ENCODE measurements at regions not wholly inside any gene's neighbourhood (a gene's known extent, or its start where the extent isn't known, plus 50 kb on each side); places are given as distances from the start of the nearest gene placed in this dataset.
"Not testable (repeated sequence)": the region's sequence is repeated elsewhere in the genome, so short reads cannot be mapped to it uniquely, and the experiment has no call there.

DNA sequence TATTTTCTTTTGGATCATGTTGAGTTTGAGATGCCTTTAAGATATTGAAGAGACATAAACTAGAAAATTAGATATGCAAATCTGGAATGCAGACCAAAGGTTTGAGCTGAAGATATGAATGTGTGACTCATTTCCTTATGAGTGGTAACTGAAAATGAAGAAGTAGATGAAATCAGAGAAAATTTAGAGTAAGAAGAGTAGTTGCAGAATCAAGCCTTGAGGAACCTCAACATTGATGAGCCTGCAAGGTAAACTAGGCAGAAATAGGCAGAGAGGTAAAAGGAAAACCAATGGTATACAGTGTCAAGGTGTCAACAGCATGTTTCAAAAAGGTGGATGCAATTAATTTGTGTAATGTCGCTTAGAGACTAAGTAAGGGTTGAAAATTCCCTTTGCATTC lies 142.8 kb downstream of the MOSPD2 start:
- ATAC-seq, result no peak
- H3K4me1 ChIP-seq, result no peaks in the 10 kb centered on the region
- no peak for TF ChIP-seq POLR2A (IDR thresholded peaks at IDR 0.05)
- no peak overlapping the region for H3K4me3 ChIP-seq
- in situ Hi-C loops (cut with MboI; ENCODE audit: low sequenced_read_pairs in 4 of 4), result no loop called here
- no peak for DNase-seq
- no peaks in the 10 kb centered on the region for H3K27me3 ChIP-seq
- no peaks in the 10 kb centered on the region for H3K36me3 ChIP-seq
- no peaks in the 10 kb centered on the region for H3K9me3 ChIP-seq
- intact Hi-C loops (cut with DNase I; ENCODE audit: low total_unique reads), result no loop called here
- no peak overlapping the region for H3K27ac ChIP-seq

DNA sequence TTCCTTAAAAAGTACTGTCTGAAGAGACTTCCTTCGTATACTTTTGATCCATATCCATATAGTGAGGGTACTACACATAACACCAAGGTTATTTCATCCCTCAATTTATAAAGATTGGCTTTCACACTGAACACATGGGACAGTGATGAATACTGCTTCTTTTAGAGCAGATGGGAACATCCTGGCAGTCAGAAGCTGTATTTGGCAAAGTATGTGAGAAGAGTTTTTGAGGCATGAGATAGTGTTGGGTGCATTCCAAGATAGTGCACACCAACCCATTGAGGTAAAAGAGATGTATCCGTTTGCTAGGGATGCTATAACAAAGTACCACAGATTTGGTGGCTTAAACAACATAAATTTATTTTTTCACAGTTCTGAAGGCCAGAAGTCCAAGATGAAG lies 141.1 kb downstream of the MOSPD2 start:
- intact Hi-C loops (cut with DNase I; ENCODE audit: low total_unique reads) (no loop called here), in situ Hi-C loops (cut with MboI; ENCODE audit: low sequenced_read_pairs in 4 of 4) (no loop called here)
- ATAC-seq (no peak), DNase-seq (no peak)
- H3K27me3 ChIP-seq, result no peaks in the 10 kb centered on the region
- no peaks in the 10 kb centered on the region for H3K36me3 ChIP-seq
- no peak overlapping the region for H3K4me3 ChIP-seq
- H3K4me1 ChIP-seq, result no peaks in the 10 kb centered on the region
- no peaks in the 10 kb centered on the region for H3K9me3 ChIP-seq
- H3K27ac ChIP-seq, result no peak overlapping the region
- TF ChIP-seq, protein P1, sequence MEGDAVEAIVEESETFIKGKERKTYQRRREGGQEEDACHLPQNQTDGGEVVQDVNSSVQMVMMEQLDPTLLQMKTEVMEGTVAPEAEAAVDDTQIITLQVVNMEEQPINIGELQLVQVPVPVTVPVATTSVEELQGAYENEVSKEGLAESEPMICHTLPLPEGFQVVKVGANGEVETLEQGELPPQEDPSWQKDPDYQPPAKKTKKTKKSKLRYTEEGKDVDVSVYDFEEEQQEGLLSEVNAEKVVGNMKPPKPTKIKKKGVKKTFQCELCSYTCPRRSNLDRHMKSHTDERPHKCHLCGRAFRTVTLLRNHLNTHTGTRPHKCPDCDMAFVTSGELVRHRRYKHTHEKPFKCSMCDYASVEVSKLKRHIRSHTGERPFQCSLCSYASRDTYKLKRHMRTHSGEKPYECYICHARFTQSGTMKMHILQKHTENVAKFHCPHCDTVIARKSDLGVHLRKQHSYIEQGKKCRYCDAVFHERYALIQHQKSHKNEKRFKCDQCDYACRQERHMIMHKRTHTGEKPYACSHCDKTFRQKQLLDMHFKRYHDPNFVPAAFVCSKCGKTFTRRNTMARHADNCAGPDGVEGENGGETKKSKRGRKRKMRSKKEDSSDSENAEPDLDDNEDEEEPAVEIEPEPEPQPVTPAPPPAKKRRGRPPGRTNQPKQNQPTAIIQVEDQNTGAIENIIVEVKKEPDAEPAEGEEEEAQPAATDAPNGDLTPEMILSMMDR (IDR thresholded peaks at IDR 0.05 in 4 of 5, conservative IDR thresholded peaks at IDR 0.05 in 1 of 5), result no peak
- TF ChIP-seq POLR2A (IDR thresholded peaks at IDR 0.05), result no peak

DNA sequence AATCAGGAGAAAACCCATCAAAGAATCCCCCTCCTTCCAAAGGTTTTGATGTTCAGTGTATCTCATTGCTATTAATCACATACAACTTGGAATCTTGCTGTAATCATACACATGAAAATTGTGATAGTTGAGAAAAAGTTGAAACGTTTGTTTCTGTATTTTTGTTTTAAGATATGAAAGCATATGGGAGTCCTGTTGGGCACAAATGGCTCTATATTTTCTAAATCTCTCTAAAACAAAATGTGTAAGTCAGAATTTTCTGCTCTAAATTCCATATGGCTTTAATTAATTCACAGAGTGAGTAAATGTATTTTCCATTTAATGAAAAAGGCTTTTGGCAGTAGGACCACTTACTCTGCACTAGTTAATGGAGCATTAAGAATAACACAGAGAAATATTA lies 140.2 kb downstream of the MOSPD2 start:
- no peak for ATAC-seq
- no peak for TF ChIP-seq POLR2A (IDR thresholded peaks at IDR 0.05)
- TF ChIP-seq, protein P1 (IDR thresholded peaks at IDR 0.05 in 4 of 5, conservative IDR thresholded peaks at IDR 0.05 in 1 of 5), result no peak

DNA sequence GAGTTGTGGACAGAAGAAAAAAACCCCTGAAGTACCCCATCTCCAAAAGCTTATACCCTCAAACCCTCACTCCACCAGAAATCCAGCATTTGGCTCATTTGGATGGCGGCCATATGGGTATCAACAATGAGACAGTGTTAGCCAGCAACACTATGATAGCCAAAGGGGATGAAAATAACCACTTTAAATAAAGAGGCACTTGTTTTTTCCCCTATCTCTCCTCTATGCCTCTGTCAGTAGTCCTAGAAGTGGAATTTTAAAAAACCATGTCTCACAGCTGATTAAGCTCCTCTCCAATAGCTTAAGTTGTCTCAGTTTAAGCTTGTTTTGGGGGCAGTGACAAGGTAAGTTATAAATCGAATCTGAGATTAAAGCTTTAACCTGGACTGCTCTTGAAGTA lies 124.0 kb downstream of the MOSPD2 start:
- intact Hi-C loops (cut with DNase I; ENCODE audit: low total_unique reads) (no loop called here), in situ Hi-C loops (cut with MboI; ENCODE audit: low sequenced_read_pairs in 4 of 4) (no loop called here)
- no peak for TF ChIP-seq POLR2A (IDR thresholded peaks at IDR 0.05)
- TF ChIP-seq, protein P1 (IDR thresholded peaks at IDR 0.05 in 4 of 5, conservative IDR thresholded peaks at IDR 0.05 in 1 of 5), result no peak

More for the DNA sequence above, 140.2 kb downstream of the MOSPD2 start:
- Histone ChIP-seq H3K4me1 (no peaks in the 10 kb centered on the region), H3K27ac (no peak overlapping the region), H3K36me3 (no peaks in the 10 kb centered on the region), H3K9me3 (no peaks in the 10 kb centered on the region), H3K4me3 (no peak overlapping the region), H3K27me3 (no peaks in the 10 kb centered on the region)
- intact Hi-C loops (cut with DNase I; ENCODE audit: low total_unique reads) (no loop called here), in situ Hi-C loops (cut with MboI; ENCODE audit: low sequenced_read_pairs in 4 of 4) (no loop called here)
- no peak for DNase-seq

DNA sequence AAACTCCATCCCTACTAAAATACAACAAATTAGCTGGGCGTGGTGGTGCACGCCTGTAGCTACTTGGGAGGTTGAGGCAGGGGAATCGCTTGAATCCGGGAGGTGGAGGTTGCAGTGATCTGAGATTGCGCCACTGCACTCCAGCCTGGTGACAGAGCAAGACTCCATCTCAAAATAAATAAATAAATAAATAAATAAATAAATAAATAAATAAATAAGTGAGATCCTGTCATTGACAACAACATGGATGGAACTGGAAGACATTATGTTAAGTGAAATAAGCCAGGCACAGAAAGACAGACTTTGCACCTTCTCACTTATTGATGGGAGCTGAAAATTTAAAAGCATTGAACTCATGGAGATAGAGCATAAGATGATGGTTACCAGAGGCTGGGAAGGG lies 111.2 kb downstream of the MOSPD2 start:
- H3K4me3 ChIP-seq; intact Hi-C loops (cut with DNase I; ENCODE audit: low total_unique reads); H3K4me1 ChIP-seq; ATAC-seq; H3K27me3 ChIP-seq; in situ Hi-C loops (cut with MboI; ENCODE audit: low sequenced_read_pairs in 4 of 4); H3K9me3 ChIP-seq; H3K27ac ChIP-seq; DNase-seq; H3K36me3 ChIP-seq: not testable (repeated sequence)

More for the DNA sequence above, 124.0 kb downstream of the MOSPD2 start:
- DNase-seq (no peak), ATAC-seq (no peak)
- H3K36me3 ChIP-seq, result no peaks in the 10 kb centered on the region
- peaks cover 0 to 3% (median 0%) of the 10 kb centered on the region in 3 donors for H3K27me3 ChIP-seq
- no peaks in the 10 kb centered on the region for H3K4me1 ChIP-seq
- no peaks in the 10 kb centered on the region for H3K9me3 ChIP-seq
- H3K27ac ChIP-seq, result no peak overlapping the region
- no peak overlapping the region for H3K4me3 ChIP-seq
